Left ventricle myocardium superior (tissue), 1 donor: ENCODE measurements at regions not wholly inside any gene's neighbourhood (a gene's known extent, or its start where the extent isn't known, plus 50 kb on each side); places are given as distances from the start of the nearest gene placed in this dataset.
"Not testable (repeated sequence)": the region's sequence is repeated elsewhere in the genome, so short reads cannot be mapped to it uniquely, and the experiment has no call there.

Experiments used
- ATAC-seq: fragments of 200-7000 bp; cut with Tn5 transposase; one replicate; pipeline ENCODE4 v1.9.1; 2020; ENCODE audit warnings: mild to moderate bottlenecking, moderate library complexity
- DNase-seq: peaks from one replicate; pipeline ENCODE4 v3.0.0-alpha.2; 2020
- intact Hi-C: fragments of 100-400 bp; cut with micrococcal nuclease; formaldehyde crosslinking; loops from one replicate; pipeline ENCODE4 v1.11.0; 2022
- donor health status: DM: no; HTN: yes; CAD: no; lungs with severe emphysema.

GRCh38 chr10:78341953-78342614 is 308.4 kb downstream of the RPS24 start:
- no peak for ATAC-seq
- intact Hi-C loops, result no loop called here
- no peak for DNase-seq

GRCh38 chr10:78342827-78343653 is 309.4 kb downstream of the RPS24 start:
- DNase-seq (no peak), ATAC-seq (no peak)
- intact Hi-C loops, result no loop called here

- DNase-seq, intact Hi-C loops, ATAC-seq: not testable (repeated sequence)
These were observed 310.6 kb downstream of the RPS24 start for GRCh38 chr10:78344257-78344656.

GRCh38 chr10:78345515-78345914 is 311.9 kb downstream of the RPS24 start:
- ATAC-seq, intact Hi-C loops, DNase-seq: not testable (repeated sequence)

- ATAC-seq (no peak), DNase-seq (no peak)
- intact Hi-C loops, result no loop called here
These were observed 313.1 kb downstream of the RPS24 start for GRCh38 chr10:78346721-78347120.

- ATAC-seq, result peak; percentile 16
- intact Hi-C loops, result no loop called here
These were observed 314.9 kb downstream of the RPS24 start for GRCh38 chr10:78348411-78349164.

GRCh38 chr10:78349165-78349516 is 315.5 kb downstream of the RPS24 start:
- peak; percentile 94 for ATAC-seq
- intact Hi-C loops, result no loop called here

More at GRCh38 chr10:78348411-78349164, 314.9 kb downstream of the RPS24 start:
- no peak for DNase-seq

GRCh38 chr10:78349911-78350663 is 316.4 kb downstream of the RPS24 start:
- ATAC-seq, result no peak
- intact Hi-C loops, result no loop called here
- no peak for DNase-seq

More at GRCh38 chr10:78349165-78349516, 315.5 kb downstream of the RPS24 start:
- DNase-seq, result peak; percentile 73

GRCh38 chr10:78351283-78351682 is 317.6 kb downstream of the RPS24 start:
- DNase-seq (no peak), ATAC-seq (no peak)
- intact Hi-C loops, result no loop called here

GRCh38 chr10:78351809-78352208 is 318.1 kb downstream of the RPS24 start:
- ATAC-seq (no peak), DNase-seq (no peak)
- intact Hi-C loops, result no loop called here

GRCh38 chr10:78353636-78354035 is 320.0 kb downstream of the RPS24 start:
- ATAC-seq (no peak), DNase-seq (no peak)
- intact Hi-C loops, result no loop called here

GRCh38 chr10:78354101-78354500 is 320.4 kb downstream of the RPS24 start:
- intact Hi-C loops, result no loop called here
- no peak for ATAC-seq
- no peak for DNase-seq

- intact Hi-C loops, result no loop called here
- no peak for ATAC-seq
- no peak for DNase-seq
These were observed 322.7 kb downstream of the RPS24 start for GRCh38 chr10:78356291-78356900.

- intact Hi-C loops, result no loop called here
- ATAC-seq, result no peak
- no peak for DNase-seq
These were observed 323.7 kb downstream of the RPS24 start for GRCh38 chr10:78357141-78358063.

- ATAC-seq (no peak), DNase-seq (no peak)
- intact Hi-C loops, result no loop called here
These were observed 324.7 kb downstream of the RPS24 start for GRCh38 chr10:78358351-78358750.

GRCh38 chr10:78358982-78359381 is 325.3 kb downstream of the RPS24 start:
- intact Hi-C loops, result no loop called here
- ATAC-seq, result no peak
- no peak for DNase-seq

GRCh38 chr10:78359640-78360091 is 326.0 kb downstream of the RPS24 start:
- no peak for DNase-seq
- ATAC-seq, result no peak
- intact Hi-C loops, result no loop called here

GRCh38 chr10:78360284-78360683 is 326.6 kb downstream of the RPS24 start:
- DNase-seq (no peak), ATAC-seq (no peak)
- intact Hi-C loops, result no loop called here
